Suprapubic skin (tissue), 4 donors: ENCODE measurements at regions not wholly inside any gene's neighbourhood (a gene's known extent, or its start where the extent isn't known, plus 50 kb on each side); places are given as distances from the start of the nearest gene placed in this dataset.

Source experiments
- EP300 ChIP-seq: sonication (generic); formaldehyde crosslinking; IDR thresholded peaks from one replicate; pipeline ENCODE4 v1.6.1; 2017; ENCODE audit warnings: antibody characterized with exemption
- POLR2A ChIP-seq, 2 donors: fragments of 450-650 bp; IDR thresholded peaks; one replicate each; pipeline ENCODE4 v1.6.1; 2017; ENCODE audit warnings: antibody characterized with exemption in 2 of 2, mild to moderate bottlenecking in 2 of 2, moderate library complexity in 2 of 2
- POLR2AphosphoS5 ChIP-seq, 3 donors: sonication (generic); formaldehyde crosslinking; IDR thresholded peaks; one replicate each; pipeline ENCODE4 v1.6.1; 2017; ENCODE audit warnings: antibody characterized with exemption in 3 of 3
- TF ChIP-seq, protein P1 (sequence below), 2 donors: fragments of 200-600 bp in 1 of 2; fragments of 450-650 bp in 1 of 2; sonication (generic) in 1 of 2; IDR thresholded peaks; one replicate each; pipeline ENCODE4 v1.5.1; 2016 to 2019; ENCODE audit warnings: antibody characterized with exemption in 2 of 2, mild to moderate bottlenecking in 1 of 2, moderate library complexity in 1 of 2

DNA sequence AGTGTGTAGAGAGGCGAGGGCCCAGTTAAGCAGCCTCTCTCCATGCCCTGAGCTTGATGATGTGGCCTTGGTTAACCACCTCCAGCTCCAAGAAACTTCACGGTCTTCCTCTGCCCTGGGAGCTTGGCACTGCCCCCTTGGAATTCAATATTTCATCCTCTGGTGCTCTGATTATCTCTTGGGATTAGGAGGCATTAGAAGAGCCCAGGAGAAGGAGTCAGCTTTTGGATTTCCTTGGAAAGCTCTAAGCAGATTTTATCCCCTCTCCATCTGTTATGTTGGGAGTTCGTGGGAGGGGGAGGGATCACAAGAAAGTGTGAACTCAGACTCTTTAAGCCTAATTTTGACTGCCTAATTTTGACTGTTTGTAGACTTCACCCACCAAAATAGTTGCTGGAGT is 132.7 kb upstream of the AGBL1 start:
- TF ChIP-seq EP300 (no peak), POLR2AphosphoS5 (IDR thresholded peaks at IDR 0.05) (no peak), POLR2A (IDR thresholded peaks at IDR 0.05) (no peak)
- TF ChIP-seq, protein P1, sequence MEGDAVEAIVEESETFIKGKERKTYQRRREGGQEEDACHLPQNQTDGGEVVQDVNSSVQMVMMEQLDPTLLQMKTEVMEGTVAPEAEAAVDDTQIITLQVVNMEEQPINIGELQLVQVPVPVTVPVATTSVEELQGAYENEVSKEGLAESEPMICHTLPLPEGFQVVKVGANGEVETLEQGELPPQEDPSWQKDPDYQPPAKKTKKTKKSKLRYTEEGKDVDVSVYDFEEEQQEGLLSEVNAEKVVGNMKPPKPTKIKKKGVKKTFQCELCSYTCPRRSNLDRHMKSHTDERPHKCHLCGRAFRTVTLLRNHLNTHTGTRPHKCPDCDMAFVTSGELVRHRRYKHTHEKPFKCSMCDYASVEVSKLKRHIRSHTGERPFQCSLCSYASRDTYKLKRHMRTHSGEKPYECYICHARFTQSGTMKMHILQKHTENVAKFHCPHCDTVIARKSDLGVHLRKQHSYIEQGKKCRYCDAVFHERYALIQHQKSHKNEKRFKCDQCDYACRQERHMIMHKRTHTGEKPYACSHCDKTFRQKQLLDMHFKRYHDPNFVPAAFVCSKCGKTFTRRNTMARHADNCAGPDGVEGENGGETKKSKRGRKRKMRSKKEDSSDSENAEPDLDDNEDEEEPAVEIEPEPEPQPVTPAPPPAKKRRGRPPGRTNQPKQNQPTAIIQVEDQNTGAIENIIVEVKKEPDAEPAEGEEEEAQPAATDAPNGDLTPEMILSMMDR (IDR thresholded peaks at IDR 0.05): no peak
